GM21367 (cell line): ENCODE measurements at regions not wholly inside any gene's neighbourhood (a gene's known extent, or its start where the extent isn't known, plus 50 kb on each side); places are given as distances from the start of the nearest gene placed in this dataset.
A peak's percentile ranks its signal among the peaks of the same experiment; 100 is the strongest.
"Not testable (repeated sequence)": the region's sequence is repeated elsewhere in the genome, so short reads cannot be mapped to it uniquely, and the experiment has no call there.

ENCODE experiments used
- ATAC-seq: cut with Tn5 transposase; IDR thresholded peaks from one replicate; pipeline ENCODE4 v1.9.1; 2021; ENCODE audit not compliant: unreplicated experiment

GRCh38 chr3:124619887-124620599 is 110.2 kb upstream of the UMPS start:
- no peak for ATAC-seq

- ATAC-seq = no peak
Measured at GRCh38 chr3:124620600-124621063, 109.6 kb upstream of the UMPS start.

DNA sequence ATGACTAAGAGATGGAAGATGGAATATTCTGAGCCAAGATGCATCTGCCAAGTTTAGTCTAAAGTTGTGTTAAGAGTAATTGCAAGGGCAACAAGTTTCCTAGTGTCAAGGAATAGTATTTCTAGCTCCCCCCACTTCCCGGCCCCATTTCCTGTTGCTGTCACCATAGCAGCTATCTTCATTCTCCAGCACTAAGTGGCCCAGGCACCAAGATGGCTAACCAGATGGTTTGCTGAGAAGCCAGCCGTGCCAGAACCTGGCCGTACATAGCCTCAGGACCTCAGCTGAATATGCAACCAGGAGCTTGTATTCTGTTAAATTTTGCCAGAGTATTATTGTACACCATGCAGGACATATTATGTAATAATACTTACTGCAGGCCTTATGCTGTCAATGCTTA is 108.8 kb upstream of the UMPS start:
- ATAC-seq = no peak

GRCh38 chr3:124625074-124625473 is 105.2 kb upstream of the UMPS start:
- no peak for ATAC-seq

DNA sequence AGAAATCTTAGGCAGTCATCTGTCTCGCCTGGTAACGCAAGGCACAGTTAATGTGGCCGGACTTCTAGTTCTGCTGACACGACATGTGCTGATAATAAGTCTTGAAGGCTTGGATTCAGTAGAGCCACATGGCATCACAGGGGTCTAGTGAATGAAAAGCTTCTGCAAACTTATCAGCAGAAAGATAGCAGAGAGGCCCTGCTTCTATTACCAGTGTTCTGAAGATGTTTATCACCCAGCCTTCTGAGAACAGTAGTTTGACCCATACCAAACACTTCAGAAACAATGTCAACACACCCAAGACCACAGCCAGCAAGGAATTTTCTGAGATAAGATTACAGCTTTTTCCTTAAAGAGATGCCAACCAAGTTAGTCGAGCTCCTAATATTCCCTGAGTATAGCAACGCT is 102.7 kb upstream of the UMPS start:
- ATAC-seq = no peak

DNA sequence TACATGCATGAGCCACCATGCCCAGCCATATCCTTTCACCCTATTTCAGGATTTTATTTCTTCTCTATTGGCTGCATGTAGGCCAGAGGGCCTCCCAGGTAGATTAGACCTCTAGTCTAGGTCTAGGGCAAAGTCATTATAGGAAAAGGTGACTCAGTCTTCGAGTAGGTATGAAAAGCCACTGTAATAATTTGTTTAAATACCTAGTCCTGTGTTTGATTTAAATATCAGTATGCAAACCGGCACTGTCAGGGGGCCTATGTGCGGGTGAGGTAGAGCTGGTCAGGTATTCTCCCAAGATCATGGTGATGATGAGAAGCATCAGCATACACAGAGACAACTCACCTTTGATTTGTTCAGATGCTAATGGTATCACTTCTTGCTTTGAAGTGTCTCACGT is 101.4 kb upstream of the UMPS start:
- no peak for ATAC-seq

DNA sequence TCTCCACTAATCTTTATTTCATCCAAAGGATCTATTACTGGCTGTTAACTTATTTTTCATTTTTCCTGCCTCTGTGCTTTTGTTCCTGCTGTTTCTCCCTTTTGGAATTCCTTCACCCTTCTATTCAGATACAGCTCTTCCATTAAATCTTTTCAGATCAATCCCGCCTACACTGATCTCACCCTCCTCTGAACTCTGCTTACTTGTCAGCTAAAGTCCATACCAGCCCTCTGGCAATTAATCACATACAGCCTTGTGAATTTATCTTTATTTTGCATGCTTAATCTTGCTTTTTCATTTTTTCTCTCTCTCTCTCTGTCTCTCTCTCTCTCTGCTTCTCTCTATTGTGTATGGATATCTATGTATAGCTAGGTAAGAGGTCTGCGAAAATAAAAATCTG is 100.8 kb upstream of the UMPS start:
- no peak for ATAC-seq

DNA sequence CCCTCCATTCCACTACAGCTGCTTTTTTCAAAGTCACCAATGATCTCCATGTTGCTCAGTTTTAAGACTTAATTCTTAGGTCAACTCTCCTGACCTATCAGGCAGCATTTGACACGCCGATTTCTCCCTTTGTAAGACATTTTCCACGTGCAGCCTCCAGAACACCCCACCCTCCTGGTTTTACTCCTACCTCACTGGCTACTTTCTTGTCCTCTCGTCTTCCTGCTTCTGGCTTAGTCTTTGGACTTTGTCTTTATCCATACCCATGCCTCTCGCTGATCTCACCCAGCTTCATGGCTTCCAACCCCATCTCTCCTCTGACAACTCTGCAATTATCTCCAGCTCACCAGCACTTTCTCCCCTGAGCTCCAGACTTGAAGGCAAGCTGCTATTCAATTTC is 99.3 kb upstream of the UMPS start:
- no peak for ATAC-seq

DNA sequence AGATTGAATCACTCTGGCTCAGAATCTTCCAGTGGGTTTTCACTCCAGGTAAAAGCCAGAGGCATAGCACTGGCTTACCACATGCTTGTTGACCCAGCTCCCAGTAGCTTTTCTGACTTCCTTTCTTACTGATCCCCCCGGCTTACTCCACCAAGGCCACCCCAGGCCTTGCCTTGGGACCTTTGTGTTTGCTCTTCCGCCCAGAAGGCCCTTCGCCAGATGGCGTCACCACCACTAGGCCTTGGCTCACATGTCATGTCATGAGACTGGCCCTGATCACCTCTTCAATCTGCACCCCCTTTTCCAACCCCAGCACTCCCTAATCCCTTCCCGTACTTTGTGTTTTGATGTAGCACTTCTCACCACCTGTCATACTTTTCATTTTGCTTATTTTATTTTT is 98.5 kb upstream of the UMPS start:
- ATAC-seq = no peak

DNA sequence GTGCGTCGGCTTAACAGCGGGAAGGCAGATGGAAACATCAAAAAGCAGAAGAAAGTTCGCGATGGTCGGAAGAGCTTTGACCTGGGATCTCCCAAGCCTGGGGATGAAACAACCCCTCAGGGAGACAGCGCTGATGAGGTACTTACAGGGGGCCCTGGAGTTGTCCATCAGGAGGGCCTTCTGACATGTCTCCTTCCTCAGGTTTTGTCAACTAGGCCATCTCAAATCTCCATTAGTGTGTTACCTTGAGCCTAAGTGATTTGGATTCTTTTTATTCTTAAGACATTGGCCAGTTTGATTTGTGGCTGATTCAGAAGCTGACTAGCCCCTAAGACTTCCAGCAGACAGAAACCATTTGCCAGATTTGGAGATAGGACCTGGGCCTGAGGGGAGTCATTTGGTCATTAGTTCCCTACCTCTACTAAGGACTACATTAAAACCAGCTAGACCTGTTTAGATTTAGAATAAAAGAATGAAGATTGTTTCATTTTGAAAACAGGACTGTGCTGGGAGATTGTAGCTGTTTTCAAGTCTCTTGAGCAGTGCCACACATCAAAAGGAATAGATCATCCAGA is 97.6 kb upstream of the UMPS start:
- ATAC-seq = no peak

DNA sequence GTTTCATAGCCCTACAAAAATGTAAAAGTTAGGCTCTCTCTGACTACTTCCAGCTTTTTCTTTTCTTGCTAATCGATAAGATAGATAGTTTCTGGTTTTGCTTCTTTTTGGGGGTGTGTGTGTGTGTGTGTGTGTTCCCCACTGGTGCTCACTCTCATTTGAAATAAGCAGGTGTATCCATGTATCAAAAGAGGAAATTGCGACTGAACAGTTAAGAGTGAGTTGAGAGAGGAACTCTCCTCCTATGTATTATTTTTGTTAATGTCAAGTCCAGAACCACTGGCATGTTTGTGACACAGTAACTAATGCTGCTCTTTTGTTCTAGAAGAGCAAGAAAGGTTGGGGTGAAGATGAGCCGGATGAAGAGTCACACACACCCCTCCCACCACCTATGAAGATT is 96.7 kb upstream of the UMPS start:
- no peak for ATAC-seq

- ATAC-seq = no peak
Measured at GRCh38 chr3:124634210-124635168, 95.8 kb upstream of the UMPS start.

DNA sequence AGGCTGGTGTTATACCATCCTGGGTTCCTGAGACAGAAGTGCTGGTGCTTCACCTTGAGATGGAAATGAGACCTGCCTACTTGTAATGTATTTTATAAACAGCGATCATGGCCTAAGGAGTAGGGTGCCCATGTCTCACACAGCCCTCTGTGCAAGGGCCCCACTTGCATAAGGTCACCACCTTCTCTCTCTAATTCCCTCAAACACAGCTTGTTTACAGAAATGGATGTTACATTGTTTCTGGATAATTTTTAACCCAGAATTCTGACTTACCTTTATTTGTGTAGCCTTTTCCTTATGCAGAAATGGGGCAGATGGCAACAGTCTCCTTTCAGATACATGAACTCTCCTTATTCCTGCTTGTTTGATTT is 95.1 kb upstream of the UMPS start:
- no peak for ATAC-seq

DNA sequence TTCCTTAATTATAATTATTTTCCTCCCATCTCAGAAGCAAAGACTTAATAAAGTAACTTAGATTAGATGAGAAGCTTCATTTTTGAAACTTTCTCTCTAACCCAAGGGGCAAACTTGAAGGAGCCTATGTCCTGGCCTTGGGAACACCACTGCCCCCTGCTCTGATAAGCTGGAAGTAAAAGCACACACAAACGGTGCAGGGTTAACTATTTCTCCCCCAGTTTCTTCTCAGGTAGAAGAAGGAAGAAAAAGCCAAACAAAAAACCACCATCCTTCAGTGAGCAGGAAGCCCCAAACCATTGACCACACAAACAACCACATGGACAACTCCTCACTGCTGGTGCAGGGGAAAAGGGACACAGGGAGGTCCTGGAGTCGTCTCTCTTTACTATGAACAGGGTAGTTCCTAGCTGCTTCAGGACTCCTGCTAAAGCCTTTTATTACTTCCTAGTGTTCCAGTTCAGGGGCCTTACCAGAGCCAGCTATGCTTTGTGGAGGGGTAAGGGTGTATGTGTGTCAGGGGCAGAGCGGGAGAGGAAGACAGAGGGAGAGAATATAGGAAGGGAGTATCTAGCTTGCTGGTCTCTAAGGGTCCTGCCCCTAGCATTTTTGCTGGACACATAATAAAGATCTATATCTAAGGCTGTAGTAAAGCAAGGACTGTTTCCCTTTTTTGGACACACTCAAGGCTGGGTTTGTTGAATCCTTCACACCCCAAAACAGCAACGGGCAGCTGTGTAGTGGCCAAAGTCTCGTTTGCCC is 94.0 kb upstream of the UMPS start:
- ATAC-seq = no peak

- no peak for ATAC-seq
Measured at GRCh38 chr3:124636863-124637296, 93.4 kb upstream of the UMPS start.

GRCh38 chr3:124639406-124640237 is 90.6 kb upstream of the UMPS start:
- peak; percentile 59 for ATAC-seq

- no peak for ATAC-seq
Measured at GRCh38 chr3:124640635-124641306, 89.5 kb upstream of the UMPS start.

DNA sequence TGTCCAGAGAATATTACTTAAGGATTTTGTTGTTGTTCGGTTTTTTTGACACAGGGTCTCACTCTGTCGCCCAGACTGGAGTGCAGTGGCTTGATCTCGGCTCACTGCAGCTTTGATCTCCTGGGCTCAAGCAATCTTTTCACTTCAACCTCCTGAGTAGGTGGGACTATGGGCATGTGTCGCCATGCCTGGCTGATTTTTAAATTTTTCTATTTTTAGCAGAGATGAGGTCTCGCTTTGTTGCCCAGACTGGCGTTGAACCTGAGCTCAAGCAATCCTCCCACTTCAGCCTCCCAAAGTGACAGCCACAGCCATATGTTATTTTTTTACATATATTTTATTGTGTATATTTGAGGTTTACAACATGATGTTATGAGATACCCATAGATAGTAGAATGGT is 86.8 kb upstream of the UMPS start:
- no peak for ATAC-seq

GRCh38 chr3:124646186-124646585 is 84.1 kb upstream of the UMPS start:
- not testable (repeated sequence) for ATAC-seq

GRCh38 chr3:124648551-124648950 is 81.7 kb upstream of the UMPS start:
- ATAC-seq = no peak
